ENCODE measurements at regions not wholly inside any gene's neighbourhood (a gene's known extent, or its start where the extent isn't known, plus 50 kb on each side); places are given as distances from the start of the nearest gene placed in this dataset.

DNA sequence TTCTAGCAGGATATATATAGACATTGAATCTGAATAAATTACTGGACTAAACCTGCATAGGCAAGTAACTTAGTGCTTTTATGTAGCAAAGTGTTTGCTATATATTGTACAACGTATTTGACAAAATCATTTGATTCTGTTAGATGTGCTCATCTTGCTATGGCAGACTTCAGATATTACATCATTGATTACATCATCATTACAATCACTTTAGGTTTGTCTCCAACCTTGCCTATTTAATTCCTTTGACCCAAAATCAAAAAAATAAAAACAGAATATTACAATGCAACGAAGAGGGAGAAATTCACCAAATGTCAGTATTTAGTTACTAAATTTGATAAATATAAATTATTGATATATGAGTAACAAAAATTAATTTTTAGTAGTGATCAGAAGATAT, 155.7 kb upstream of the STEAP1 start:
- TF ChIP-seq, protein P1, sequence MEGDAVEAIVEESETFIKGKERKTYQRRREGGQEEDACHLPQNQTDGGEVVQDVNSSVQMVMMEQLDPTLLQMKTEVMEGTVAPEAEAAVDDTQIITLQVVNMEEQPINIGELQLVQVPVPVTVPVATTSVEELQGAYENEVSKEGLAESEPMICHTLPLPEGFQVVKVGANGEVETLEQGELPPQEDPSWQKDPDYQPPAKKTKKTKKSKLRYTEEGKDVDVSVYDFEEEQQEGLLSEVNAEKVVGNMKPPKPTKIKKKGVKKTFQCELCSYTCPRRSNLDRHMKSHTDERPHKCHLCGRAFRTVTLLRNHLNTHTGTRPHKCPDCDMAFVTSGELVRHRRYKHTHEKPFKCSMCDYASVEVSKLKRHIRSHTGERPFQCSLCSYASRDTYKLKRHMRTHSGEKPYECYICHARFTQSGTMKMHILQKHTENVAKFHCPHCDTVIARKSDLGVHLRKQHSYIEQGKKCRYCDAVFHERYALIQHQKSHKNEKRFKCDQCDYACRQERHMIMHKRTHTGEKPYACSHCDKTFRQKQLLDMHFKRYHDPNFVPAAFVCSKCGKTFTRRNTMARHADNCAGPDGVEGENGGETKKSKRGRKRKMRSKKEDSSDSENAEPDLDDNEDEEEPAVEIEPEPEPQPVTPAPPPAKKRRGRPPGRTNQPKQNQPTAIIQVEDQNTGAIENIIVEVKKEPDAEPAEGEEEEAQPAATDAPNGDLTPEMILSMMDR (IDR thresholded peaks at IDR 0.05; ENCODE audit: low read depth, low read length), result no peak
- Histone ChIP-seq H3K27me3 (ENCODE audit: insufficient read depth, low read depth, severe bottlenecking) (no peaks in the 10 kb centered on the region), H3K9me3 (ENCODE audit: severe bottlenecking) (no peaks in the 10 kb centered on the region), H3K36me3 (no peaks in the 10 kb centered on the region), H3K4me3 (ENCODE audit: low read depth, low read length) (no peak overlapping the region), H3K27ac (no peak overlapping the region)
- DNase-seq, result no peak

DNA sequence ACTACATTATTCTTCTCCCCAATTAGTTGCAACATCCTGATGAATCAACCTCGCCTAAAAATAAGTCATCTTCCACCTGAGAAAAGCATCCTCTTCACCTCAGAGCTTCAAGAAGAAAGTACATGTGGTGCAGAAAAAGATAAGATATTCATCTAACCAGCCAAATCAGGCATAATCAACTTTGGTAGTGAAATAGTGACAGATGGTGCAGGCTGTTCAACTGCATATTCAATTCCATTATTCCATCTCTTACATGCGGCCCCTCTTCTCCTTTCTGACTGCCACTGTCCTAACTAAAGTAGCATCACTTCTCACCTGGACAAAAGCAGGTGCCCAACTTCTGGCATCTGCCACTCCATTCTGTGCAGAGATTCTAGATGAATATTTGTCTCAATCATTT, 148.4 kb upstream of the STEAP1 start:
- Histone ChIP-seq H3K9me3 (ENCODE audit: severe bottlenecking) (no peaks in the 10 kb centered on the region), H3K27me3 (ENCODE audit: insufficient read depth, low read depth, severe bottlenecking) (no peaks in the 10 kb centered on the region), H3K4me3 (ENCODE audit: low read depth, low read length) (no peak overlapping the region), H3K36me3 (no peaks in the 10 kb centered on the region), H3K27ac (no peak overlapping the region)
- TF ChIP-seq, protein P1 (IDR thresholded peaks at IDR 0.05; ENCODE audit: low read depth, low read length), result no peak
- DNase-seq, result no peak

DNA sequence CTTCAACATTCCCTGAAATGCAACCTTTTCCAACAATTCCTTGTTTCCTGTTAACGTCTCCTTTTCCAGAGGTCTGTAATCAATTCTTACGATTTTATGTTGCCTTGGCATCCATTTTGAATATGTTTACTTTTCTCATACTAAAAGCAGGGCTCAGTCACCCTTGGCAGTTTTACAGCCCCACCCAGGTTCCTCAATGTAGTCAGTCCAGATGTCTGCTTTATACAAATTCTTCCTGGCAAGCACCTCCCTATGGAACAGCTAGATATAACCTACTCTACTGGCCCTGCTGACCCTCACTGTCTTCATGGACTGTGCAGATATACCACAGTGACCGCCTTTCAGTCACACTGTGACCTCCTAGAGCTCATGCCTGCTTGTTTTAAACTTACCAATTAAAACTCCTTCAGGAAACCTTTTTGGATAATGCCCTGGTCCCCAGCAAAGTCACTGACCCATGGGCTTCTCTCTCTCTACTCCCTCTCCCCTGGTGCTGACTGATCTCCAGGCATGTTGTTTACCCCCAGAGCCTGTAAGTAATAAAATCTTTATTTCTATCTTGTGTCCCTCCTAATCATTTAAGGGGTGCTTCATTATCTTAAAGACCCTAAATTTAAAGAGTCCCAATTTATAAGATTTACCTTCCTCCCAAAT, 147.1 kb upstream of the STEAP1 start:
- no peak for DNase-seq
- TF ChIP-seq, protein P1 (IDR thresholded peaks at IDR 0.05; ENCODE audit: low read depth, low read length), result no peak
- H3K36me3 ChIP-seq, result no peaks in the 10 kb centered on the region

DNA sequence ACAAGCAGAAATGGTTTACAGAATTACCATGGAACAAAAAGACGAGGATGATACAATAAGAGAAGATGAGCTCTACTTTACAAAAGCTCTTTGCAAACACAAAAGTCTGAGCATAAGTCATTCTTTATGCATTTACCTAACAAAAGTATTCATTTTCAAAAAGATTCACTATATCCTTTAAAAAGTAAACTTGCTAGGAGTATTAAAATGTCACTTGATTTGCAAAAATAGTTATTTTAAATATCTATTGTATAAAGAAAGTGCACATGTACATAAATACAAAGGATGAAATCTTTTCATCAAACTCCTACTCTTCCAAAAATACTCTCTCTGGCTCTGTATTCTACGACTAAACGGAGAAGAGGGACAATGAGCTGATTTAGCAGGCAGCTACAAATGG, 146.4 kb upstream of the STEAP1 start:
- no peak overlapping the region for H3K4me3 ChIP-seq (ENCODE audit: low read depth, low read length)
- no peaks in the 10 kb centered on the region for H3K36me3 ChIP-seq
- no peaks in the 10 kb centered on the region for H3K9me3 ChIP-seq (ENCODE audit: severe bottlenecking)
- TF ChIP-seq, protein P1 (IDR thresholded peaks at IDR 0.05; ENCODE audit: low read depth, low read length), result no peak
- no peak overlapping the region for H3K27ac ChIP-seq
- no peak for DNase-seq
- no peaks in the 10 kb centered on the region for H3K27me3 ChIP-seq (ENCODE audit: insufficient read depth, low read depth, severe bottlenecking)

More for the DNA sequence above, 147.1 kb upstream of the STEAP1 start:
- no peak overlapping the region for H3K27ac ChIP-seq
- H3K27me3 ChIP-seq (ENCODE audit: insufficient read depth, low read depth, severe bottlenecking), result no peaks in the 10 kb centered on the region
- no peaks in the 10 kb centered on the region for H3K9me3 ChIP-seq (ENCODE audit: severe bottlenecking)
- no peak overlapping the region for H3K4me3 ChIP-seq (ENCODE audit: low read depth, low read length)

DNA sequence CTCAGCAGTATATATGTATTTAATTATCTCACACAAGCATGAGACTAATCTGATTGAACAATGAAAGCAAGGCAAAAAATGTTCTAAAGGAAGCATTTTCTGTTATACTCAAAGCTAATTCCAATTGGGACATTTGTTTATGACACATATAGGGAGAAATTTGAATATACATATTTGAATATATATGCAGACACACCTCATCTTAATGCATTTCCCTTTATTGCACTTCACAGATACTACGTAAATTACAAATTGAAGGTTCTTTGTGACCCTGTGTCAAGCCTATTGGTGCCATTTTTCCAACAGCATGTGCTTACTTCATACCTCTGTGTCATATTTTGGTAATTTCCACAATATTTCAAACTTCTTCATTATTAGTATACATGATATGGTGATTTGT, 132.1 kb upstream of the STEAP1 start:
- Histone ChIP-seq H3K4me3 (ENCODE audit: low read depth, low read length) (no peak overlapping the region), H3K27ac (no peak overlapping the region), H3K9me3 (ENCODE audit: severe bottlenecking) (no peaks in the 10 kb centered on the region), H3K27me3 (ENCODE audit: insufficient read depth, low read depth, severe bottlenecking) (no peaks in the 10 kb centered on the region), H3K36me3 (no peaks in the 10 kb centered on the region)
- DNase-seq, result no peak
- TF ChIP-seq, protein P1 (IDR thresholded peaks at IDR 0.05; ENCODE audit: low read depth, low read length), result no peak

DNA sequence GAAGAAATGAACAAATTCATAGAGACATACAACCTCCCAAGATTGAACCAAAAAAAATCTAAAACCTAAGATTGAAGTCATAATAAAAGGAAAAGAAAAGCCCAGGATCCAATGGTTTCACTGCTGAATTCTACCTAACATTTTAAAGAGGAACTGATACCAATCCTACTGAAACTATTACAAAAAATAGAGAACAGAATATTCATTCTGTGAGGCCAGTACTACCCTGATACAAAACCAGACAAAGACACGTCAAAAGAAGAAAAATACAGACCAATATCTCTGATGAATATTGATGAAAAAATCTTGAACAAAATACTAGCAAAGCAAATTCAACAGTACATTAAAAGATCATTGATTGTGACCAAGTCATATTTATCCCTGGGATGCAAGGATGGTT, 128.5 kb upstream of the STEAP1 start:
- TF ChIP-seq, protein P1 (IDR thresholded peaks at IDR 0.05; ENCODE audit: low read depth, low read length), result no peak
- Histone ChIP-seq H3K36me3 (no peaks in the 10 kb centered on the region), H3K9me3 (ENCODE audit: severe bottlenecking) (no peaks in the 10 kb centered on the region), H3K27ac (no peak overlapping the region), H3K4me3 (ENCODE audit: low read depth, low read length) (no peak overlapping the region), H3K27me3 (ENCODE audit: insufficient read depth, low read depth, severe bottlenecking) (no peaks in the 10 kb centered on the region)
- no peak for DNase-seq

Data from WERI-Rb-1 (cell line).